ENCODE measurements at regions not wholly inside any gene's neighbourhood (a gene's known extent, or its start where the extent isn't known, plus 50 kb on each side); places are given as distances from the start of the nearest gene placed in this dataset.
"Not testable (repeated sequence)": the region's sequence is repeated elsewhere in the genome, so short reads cannot be mapped to it uniquely, and the experiment has no call there.

- H3K9me3 ChIP-seq (ENCODE audit: control insufficient read depth in 4 of 4, insufficient read depth in 3 of 4, low read length in 3 of 4), result peaks cover 0 to 2% (median 0%) of the 10 kb centered on the region in 4 donors
- no peak overlapping the region for H3K27ac ChIP-seq (ENCODE audit: low read depth in 1 of 2, low read length in 1 of 2)
- DNase-seq (no peak), ATAC-seq (ENCODE audit: insufficient read depth, low FRiP score) (no peak)
- no peaks in the 10 kb centered on the region for H3K4me1 ChIP-seq (ENCODE audit: control insufficient read depth in 5 of 5, insufficient read depth in 5 of 5, low read length in 5 of 5)
- H3K27me3 ChIP-seq (ENCODE audit: control insufficient read depth in 3 of 3, insufficient read depth in 3 of 3, low read length in 2 of 3), result no peaks in the 10 kb centered on the region
- no peak for TF ChIP-seq CTCF (IDR thresholded peaks at IDR 0.05; ENCODE audit: control extremely low read depth, extremely low read depth)
- WGBS, 2 donors, result 33 to 41% methylated on average over 1 of the region's 1 CpG
- H3K9ac ChIP-seq (ENCODE audit: insufficient read depth in 1 of 2, low read length in 2 of 2), result no peak overlapping the region
- H3K36me3 ChIP-seq (ENCODE audit: control insufficient read depth in 4 of 4, insufficient read depth in 4 of 4, low read length in 4 of 4), result no peaks in the 10 kb centered on the region
- no peak overlapping the region for H3K4me3 ChIP-seq
Observed at GRCh38 chr10:37035853-37036252, 89.5 kb upstream of the ANKRD30A start.

- 40 to 45% methylated on average over 2 of the region's 2 CpGs for WGBS, 2 donors
- DNase-seq (no peak), ATAC-seq (ENCODE audit: insufficient read depth, low FRiP score) (no peak)
- TF ChIP-seq CTCF (IDR thresholded peaks at IDR 0.05; ENCODE audit: control extremely low read depth, extremely low read depth), result no peak
- peaks cover 0 to 5% (median 1%) of the 10 kb centered on the region in 4 donors for H3K9me3 ChIP-seq (ENCODE audit: control insufficient read depth in 4 of 4, insufficient read depth in 3 of 4, low read length in 3 of 4)
- H3K27me3 ChIP-seq (ENCODE audit: control insufficient read depth in 3 of 3, insufficient read depth in 3 of 3, low read length in 2 of 3), result no peaks in the 10 kb centered on the region
- no peak overlapping the region for H3K9ac ChIP-seq (ENCODE audit: insufficient read depth in 1 of 2, low read length in 2 of 2)
- H3K4me1 ChIP-seq (ENCODE audit: control insufficient read depth in 5 of 5, insufficient read depth in 5 of 5, low read length in 5 of 5), result no peaks in the 10 kb centered on the region
- no peak overlapping the region for H3K4me3 ChIP-seq
- H3K36me3 ChIP-seq (ENCODE audit: control insufficient read depth in 4 of 4, insufficient read depth in 4 of 4, low read length in 4 of 4), result no peaks in the 10 kb centered on the region
- H3K27ac ChIP-seq (ENCODE audit: low read depth in 1 of 2, low read length in 1 of 2), result no peak overlapping the region
Observed at GRCh38 chr10:37015498-37015897, 109.9 kb upstream of the ANKRD30A start.

- no peak overlapping the region for H3K9ac ChIP-seq (ENCODE audit: insufficient read depth in 1 of 2, low read length in 2 of 2)
- H3K4me3 ChIP-seq, result no peak overlapping the region
- no peak overlapping the region for H3K27ac ChIP-seq (ENCODE audit: low read depth in 1 of 2, low read length in 1 of 2)
- DNase-seq (no peak), ATAC-seq (ENCODE audit: insufficient read depth, low FRiP score) (no peak)
- TF ChIP-seq CTCF (IDR thresholded peaks at IDR 0.05; ENCODE audit: control extremely low read depth, extremely low read depth), result no peak
- 76 to 77% methylated on average over 7 of the region's 7 CpGs for whole genome bisulfite sequencing, 2 donors
- H3K9me3 ChIP-seq (ENCODE audit: control insufficient read depth in 4 of 4, insufficient read depth in 3 of 4, low read length in 3 of 4), result peaks cover 0 to 6% (median 0%) of the 10 kb centered on the region in 4 donors
- no peaks in the 10 kb centered on the region for H3K4me1 ChIP-seq (ENCODE audit: control insufficient read depth in 5 of 5, insufficient read depth in 5 of 5, low read length in 5 of 5)
- no peaks in the 10 kb centered on the region for H3K27me3 ChIP-seq (ENCODE audit: control insufficient read depth in 3 of 3, insufficient read depth in 3 of 3, low read length in 2 of 3)
- H3K36me3 ChIP-seq (ENCODE audit: control insufficient read depth in 4 of 4, insufficient read depth in 4 of 4, low read length in 4 of 4), result no peaks in the 10 kb centered on the region
Observed at GRCh38 chr10:37010741-37011140, 114.7 kb upstream of the ANKRD30A start.

GRCh38 chr10:37008276-37008675 lies 117.1 kb upstream of the ANKRD30A start:
- not testable (repeated sequence) for H3K27ac ChIP-seq (ENCODE audit: low read depth in 1 of 2, low read length in 1 of 2); H3K36me3 ChIP-seq (ENCODE audit: control insufficient read depth in 4 of 4, insufficient read depth in 4 of 4, low read length in 4 of 4); H3K4me1 ChIP-seq (ENCODE audit: control insufficient read depth in 5 of 5, insufficient read depth in 5 of 5, low read length in 5 of 5); H3K4me3 ChIP-seq; H3K9me3 ChIP-seq (ENCODE audit: control insufficient read depth in 4 of 4, insufficient read depth in 3 of 4, low read length in 3 of 4); H3K9ac ChIP-seq (ENCODE audit: insufficient read depth in 1 of 2, low read length in 2 of 2); H3K27me3 ChIP-seq (ENCODE audit: control insufficient read depth in 3 of 3, insufficient read depth in 3 of 3, low read length in 2 of 3); ATAC-seq (ENCODE audit: insufficient read depth, low FRiP score); DNase-seq
- WGBS, 2 donors, result 50 to 65% methylated on average over 2 of the region's 2 CpGs
